A549 (cell line): ENCODE measurements at regions not wholly inside any gene's neighbourhood (a gene's known extent, or its start where the extent isn't known, plus 50 kb on each side); places are given as distances from the start of the nearest gene placed in this dataset.

ENCODE experiments used
- ATAC-seq, 2 experiments: fragments of 200-7000 bp in 1 of 2; fragments of >200 bp in 1 of 2; cut with Nextera tagmentation in 1 of 2; cut with Tn5 transposase in 1 of 2; 3 replicates each; pipeline versions ENCODE4 v1.8.0 to v1.9.1; 2018 to 2020; ENCODE audit warnings: mild to moderate bottlenecking in 1 of 2, moderate library complexity in 1 of 2
- CTCF ChIA-PET: fragments of 300-600 bp; sonication (Branson Sonifier 250); formaldehyde crosslinking; extraction: SDS; loops from one replicate; lab custom pipeline; 2021; ENCODE audit warnings: antibody characterized with exemption, inconsistent platforms; lab: Yijun Ruan, JAX
- POLR2A ChIA-PET: fragments of 350-600 bp; formaldehyde crosslinking; extraction: SDS; loops from one replicate; lab custom pipeline; 2021; ENCODE audit warnings: antibody characterized with exemption, inconsistent platforms; lab: Yijun Ruan, JAX
- DNase-seq, 2 experiments: peaks; one replicate each; pipeline versions ENCODE4 v3.0.0 to v3.0.0-alpha.2; 2011 to 2016; ENCODE audit warnings: low read depth in 1 of 2, low spot score in 1 of 2
- FAIRE-seq: peaks from 2 replicates; lab custom pipeline; 2011; peaks lifted over from hg19 to GRCh38; lab: Jason Lieb, UNC
- H3K27ac ChIP-seq, 2 experiments: fragments of >200 bp; sonication (Bioruptor Twin); formaldehyde crosslinking; 3 replicates each; pipeline ENCODE4 v1.5.1; 2016 to 2017
- H3K4me1 ChIP-seq: fragments of >200 bp; sonication (Bioruptor Twin); formaldehyde crosslinking; 3 replicates; pipeline ENCODE4 v1.6.1; 2016
- H3K4me2 ChIP-seq: fragments of >200 bp; sonication (Bioruptor Twin); formaldehyde crosslinking; 3 replicates; pipeline ENCODE4 v1.6.1; 2016
- H3K4me3 ChIP-seq: fragments of >200 bp; sonication (Bioruptor Twin); formaldehyde crosslinking; 3 replicates; pipeline ENCODE4 v1.5.1; 2016
- H3K9me3 ChIP-seq: fragments of >200 bp; sonication (Bioruptor Twin); formaldehyde crosslinking; 3 replicates; pipeline ENCODE4 v1.6.1; 2016
- ATOH8 ChIP-seq: fragments of 250-450 bp; sonication (Bioruptor Pico); IDR thresholded peaks from 2 replicates; pipeline ENCODE4 v1.5.0; 2020; ENCODE audit warnings: low read depth, mild to moderate bottlenecking, moderate library complexity
- BCL3 ChIP-seq: fragments of >200 bp; sonication (Bioruptor Twin); formaldehyde crosslinking; IDR thresholded peaks from 3 replicates; pipeline ENCODE4 v1.6.1; 2016
- BHLHE40 ChIP-seq: IDR thresholded peaks from 2 replicates; pipeline ENCODE4 v1.6.1; 2012; ENCODE audit warnings: low read depth, low read length, inconsistent platforms
- CHD2 ChIP-seq: fragments of 150-350 bp; IDR thresholded peaks from 2 replicates; pipeline ENCODE4 v1.6.1; 2014; ENCODE audit warnings: low read length; ENCODE audit not compliant: partially characterized antibody
- EP300 ChIP-seq, 2 experiments: fragments of >200 bp; sonication (Bioruptor Twin); formaldehyde crosslinking; IDR thresholded peaks; 2 replicates in 1 of 2; 3 replicates in 1 of 2; pipeline ENCODE4 v1.6.1; 2016 to 2017
- FOSB ChIP-seq: fragments of 250-450 bp; sonication (Bioruptor Pico); IDR thresholded peaks from 2 replicates; pipeline ENCODE4 v1.5.0; 2020; ENCODE audit warnings: mild to moderate bottlenecking, moderate library complexity
- FOXS1 ChIP-seq: fragments of 250-450 bp; sonication (Bioruptor Pico); IDR thresholded peaks from 2 replicates; pipeline ENCODE4 v1.5.0; 2020; ENCODE audit warnings: mild to moderate bottlenecking, moderate library complexity
- HMGXB4 ChIP-seq: fragments of 250-450 bp; sonication (Bioruptor Pico); IDR thresholded peaks from 2 replicates; pipeline ENCODE4 v1.5.0; 2021; ENCODE audit warnings: mild to moderate bottlenecking, moderate library complexity, borderline replicate concordance
- HOXA7 ChIP-seq: fragments of 250-450 bp; sonication (Bioruptor Pico); IDR thresholded peaks from 2 replicates; pipeline ENCODE4 v1.5.0; 2020; ENCODE audit warnings: mild to moderate bottlenecking, moderate library complexity
- JUN ChIP-seq, 2 experiments: fragments of >200 bp; sonication (Bioruptor Twin); formaldehyde crosslinking; IDR thresholded peaks; 2 replicates in 1 of 2; 3 replicates in 1 of 2; pipeline ENCODE4 v1.6.1; 2016 to 2017
- JUNB ChIP-seq: fragments of >200 bp; sonication (Bioruptor Twin); formaldehyde crosslinking; IDR thresholded peaks from 2 replicates; pipeline ENCODE4 v1.6.1; 2016
- KDM5A ChIP-seq: fragments of 200-600 bp; sonication (generic); IDR thresholded peaks from 2 replicates; pipeline ENCODE4 v1.6.1; 2016; ENCODE audit warnings: antibody characterized with exemption, mild to moderate bottlenecking
- NFE2L2 ChIP-seq: fragments of 150-350 bp; conservative IDR thresholded peaks from 2 replicates; pipeline ENCODE4 v1.6.1; 2014; ENCODE audit warnings: low read length
- RAD21 ChIP-seq, 2 experiments: fragments of >200 bp in 1 of 2; sonication (Bioruptor Twin) in 1 of 2; formaldehyde crosslinking in 1 of 2; IDR thresholded peaks in 1 of 2; conservative IDR thresholded peaks in 1 of 2; 2 replicates in 1 of 2; 3 replicates in 1 of 2; pipeline ENCODE4 v1.6.1; 2012 to 2018; ENCODE audit warnings: inconsistent platforms in 1 of 2
- SMC3 ChIP-seq: fragments of >200 bp; sonication (Bioruptor Twin); formaldehyde crosslinking; IDR thresholded peaks from 3 replicates; pipeline ENCODE4 v1.6.1; 2018; ENCODE audit warnings: inconsistent platforms
- ZC3H11A ChIP-seq: fragments of 450-650 bp; IDR thresholded peaks from 2 replicates; pipeline ENCODE4 v1.6.1; 2014; ENCODE audit warnings: antibody characterized with exemption, mild to moderate bottlenecking
- ZNF302 ChIP-seq: fragments of 250-450 bp; sonication (Bioruptor Pico); IDR thresholded peaks from 2 replicates; pipeline ENCODE4 v1.9.0; 2021; ENCODE audit warnings: inconsistent platforms, mild to moderate bottlenecking, moderate library complexity
- WGBS: methylation state at CpG from one replicate; pipeline ENCODE4 v1.1.6; 2017; ENCODE audit errors: missing lambda C conversion rate; 5-methylcytosine and 5-hydroxymethylcytosine counted together

- no peak overlapping the region for H3K4me2 ChIP-seq
- POLR2A ChIA-PET, result no interaction called here
- ATAC-seq, result no peak
- CTCF ChIA-PET, result no interaction called here
- TF ChIP-seq NFE2L2 (no peak), BCL3 (no peak), ATOH8 (CRISPR knock-in tag) (no peak), ZC3H11A (no peak), FOXS1 (CRISPR knock-in tag) (no peak), BHLHE40 (no peak), KDM5A (no peak)
- TF ChIP-seq, all 56 proteins: peak for 0
- H3K27ac ChIP-seq, result no peak overlapping the region
- FAIRE-seq (no peak), DNase-seq (no peak)
- no peak overlapping the region for H3K4me3 ChIP-seq
- H3K9me3 ChIP-seq, result no peaks in the 10 kb centered on the region
- 83% methylated on average over 1 of the region's 1 CpG for WGBS
- H3K4me1 ChIP-seq, result no peaks in the 10 kb centered on the region
These were observed 91.8 kb upstream of the SOX2 start for GRCh38 chr3:181619897-181620296.

GRCh38 chr3:181618260-181618659 lies 93.5 kb upstream of the SOX2 start:
- H3K4me2 ChIP-seq, result no peak overlapping the region
- no peak for TF ChIP-seq CHD2
- no peak for TF ChIP-seq KDM5A
- TF ChIP-seq HOXA7, result no peak
- no peak for TF ChIP-seq BHLHE40
- no peak for TF ChIP-seq FOSB (CRISPR knock-in tag)
- no peak for TF ChIP-seq JUN (IDR thresholded peaks at IDR 0.05)
- TF ChIP-seq RAD21 (conservative IDR thresholded peaks at IDR 0.05 in 1 of 2, IDR thresholded peaks at IDR 0.05 in 1 of 2), result no peak
- no peak for TF ChIP-seq EP300 (IDR thresholded peaks at IDR 0.05)
- TF ChIP-seq JUNB, result no peak
- TF ChIP-seq ZNF302, result no peak
- TF ChIP-seq HMGXB4, result no peak
- H3K27ac ChIP-seq, result no peak overlapping the region
- POLR2A ChIA-PET, result no interaction called here
- WGBS, result 5% methylated on average over 1 of the region's 1 CpG
- CTCF ChIA-PET, result no interaction called here
- no peak for DNase-seq
- no peak overlapping the region for H3K4me3 ChIP-seq
- H3K4me1 ChIP-seq, result no peaks in the 10 kb centered on the region
- FAIRE-seq, result no peak
- ATAC-seq, result no peak
- H3K9me3 ChIP-seq, result no peaks in the 10 kb centered on the region

GRCh38 chr3:181616088-181617070 lies 95.3 kb upstream of the SOX2 start:
- no peaks in the 10 kb centered on the region for H3K9me3 ChIP-seq
- FAIRE-seq (no peak), DNase-seq (no peak), ATAC-seq (no peak)
- POLR2A ChIA-PET, result no interaction called here
- H3K4me1 ChIP-seq, result no peaks in the 10 kb centered on the region
- H3K4me2 ChIP-seq, result no peak overlapping the region
- no peak overlapping the region for H3K4me3 ChIP-seq
- TF ChIP-seq SMC3, result no peak
- H3K27ac ChIP-seq, result no peak overlapping the region
- WGBS, result 36% methylated on average over 2 of the region's 2 CpGs
- CTCF ChIA-PET, result no interaction called here
